22Rv1 (cell line): ENCODE measurements at regions not wholly inside any gene's neighbourhood (a gene's known extent, or its start where the extent isn't known, plus 50 kb on each side); places are given as distances from the start of the nearest gene placed in this dataset.

Source experiments
- H3K27ac ChIP-seq: fragments of 450-650 bp; 2 replicates; pipeline ENCODE4 v1.5.1; 2017
- CTCF ChIP-seq: fragments of 450-650 bp; IDR thresholded peaks from 2 replicates; pipeline ENCODE4 v1.5.1; 2017; ENCODE audit warnings: mild to moderate bottlenecking
- ZFX ChIP-seq: fragments of 450-650 bp; IDR thresholded peaks from 2 replicates; pipeline ENCODE4 v1.6.1; 2017; ENCODE audit warnings: antibody characterized with exemption, borderline replicate concordance

GRCh38 chr5:126311766-126312165 lies 111.4 kb upstream of the GRAMD2B start:
- TF ChIP-seq CTCF: no peak
- no peak for TF ChIP-seq ZFX
- H3K27ac ChIP-seq: no peak overlapping the region

DNA sequence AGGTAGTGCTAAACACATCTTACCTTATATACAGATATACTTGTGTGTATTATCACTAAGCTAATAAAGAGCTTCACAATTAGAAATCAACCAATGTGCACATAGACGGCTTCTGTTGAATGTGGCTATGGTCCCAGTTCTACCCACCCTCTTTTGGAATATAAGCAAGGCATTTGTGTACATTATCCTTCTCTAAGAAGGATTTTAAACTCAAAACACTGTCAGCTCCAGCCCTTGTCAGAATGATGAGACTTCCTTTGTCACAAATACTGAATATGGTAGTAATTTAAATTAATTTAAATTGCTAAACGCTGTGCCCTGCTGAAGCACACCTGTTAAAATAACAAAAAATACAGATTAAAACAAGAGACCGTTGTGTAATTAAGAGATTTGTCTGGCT lies 107.9 kb upstream of the GRAMD2B start:
- TF ChIP-seq CTCF: no peak
- no peak for TF ChIP-seq ZFX

DNA sequence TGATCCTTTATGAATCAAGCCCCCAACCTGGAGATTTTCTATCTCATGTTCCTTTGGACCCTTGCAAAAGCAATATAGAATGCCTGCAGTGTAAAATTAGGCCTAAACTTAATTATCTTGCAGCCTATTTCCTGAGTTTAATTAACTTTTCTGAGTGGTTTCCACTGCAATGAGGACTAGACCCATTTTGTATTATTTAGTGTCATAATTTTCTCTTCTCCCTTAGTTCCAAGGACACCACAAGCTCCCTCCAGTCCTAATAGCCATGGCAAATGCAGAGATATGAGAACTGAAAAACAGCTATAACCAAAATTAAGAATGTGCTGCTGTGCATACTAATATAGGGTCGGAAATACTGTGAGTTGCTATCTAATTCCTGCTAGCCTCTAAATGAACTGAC lies 90.9 kb upstream of the GRAMD2B start:
- no peak for TF ChIP-seq ZFX
- no peak for TF ChIP-seq CTCF
- no peak overlapping the region for H3K27ac ChIP-seq

More for the DNA sequence above, 107.9 kb upstream of the GRAMD2B start:
- no peak overlapping the region for H3K27ac ChIP-seq

DNA sequence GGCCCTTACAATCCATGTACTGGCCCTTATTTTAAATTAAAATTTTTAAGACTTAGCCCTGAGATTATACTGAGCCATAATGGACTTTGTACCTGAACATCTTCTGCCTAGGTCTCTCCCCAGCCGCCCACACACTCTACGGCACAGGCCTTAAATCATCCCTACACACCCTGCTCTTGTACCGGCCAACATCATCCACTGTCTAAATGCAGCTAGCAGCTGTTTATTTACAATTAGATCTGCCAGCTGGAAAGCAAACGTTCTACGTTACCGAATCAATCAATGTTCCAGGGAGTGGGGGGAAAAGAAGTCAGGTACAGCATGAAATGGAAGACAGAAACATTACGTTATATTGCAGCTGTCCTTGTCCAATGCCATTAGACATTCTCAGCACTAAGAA lies 88.4 kb upstream of the GRAMD2B start:
- H3K27ac ChIP-seq: no peak overlapping the region
- TF ChIP-seq ZFX: no peak
- no peak for TF ChIP-seq CTCF

GRCh38 chr5:126335886-126336285 lies 87.3 kb upstream of the GRAMD2B start:
- no peak overlapping the region for H3K27ac ChIP-seq

GRCh38 chr5:126338635-126339034 lies 84.6 kb upstream of the GRAMD2B start:
- TF ChIP-seq ZFX (no peak), CTCF (no peak)

More at GRCh38 chr5:126335886-126336285, 87.3 kb upstream of the GRAMD2B start:
- TF ChIP-seq CTCF: no peak
- no peak for TF ChIP-seq ZFX

GRCh38 chr5:126339215-126339805 lies 83.9 kb upstream of the GRAMD2B start:
- no peak overlapping the region for H3K27ac ChIP-seq
- TF ChIP-seq CTCF (peak; percentile 85), ZFX (no peak)

More at GRCh38 chr5:126338635-126339034, 84.6 kb upstream of the GRAMD2B start:
- no peak overlapping the region for H3K27ac ChIP-seq
